IPS-NIHi7 (cell line): ENCODE measurements at regions not wholly inside any gene's neighbourhood (a gene's known extent, or its start where the extent isn't known, plus 50 kb on each side); places are given as distances from the start of the nearest gene placed in this dataset.

Experiments used
- DNase-seq: peaks from one replicate; pipeline ENCODE4 v3.0.0; 2012; ENCODE audit warnings: mixed read lengths; ENCODE audit errors: extremely low spot score

- DNase-seq, result no peak
Measured at GRCh38 chr1:36721261-36721660, 238.5 kb upstream of the CSF3R start.

GRCh38 chr1:36717431-36717830 is 234.7 kb upstream of the CSF3R start:
- DNase-seq, result no peak

GRCh38 chr1:36715797-36716196 is 233.1 kb upstream of the CSF3R start:
- no peak for DNase-seq

GRCh38 chr1:36714301-36714700 is 231.6 kb upstream of the CSF3R start:
- DNase-seq, result no peak

- DNase-seq, result peak; percentile 45
Measured at GRCh38 chr1:36711480-36711879, 228.8 kb upstream of the CSF3R start.

GRCh38 chr1:36710951-36711350 is 228.2 kb upstream of the CSF3R start:
- no peak for DNase-seq

- DNase-seq, result no peak
Measured at GRCh38 chr1:36709869-36710481, 227.3 kb upstream of the CSF3R start.

- DNase-seq, result no peak
Measured at GRCh38 chr1:36708587-36708986, 225.9 kb upstream of the CSF3R start.

- DNase-seq, result no peak
Measured at GRCh38 chr1:36707221-36707620, 224.5 kb upstream of the CSF3R start.

- DNase-seq, result no peak
Measured at GRCh38 chr1:36706416-36706815, 223.7 kb upstream of the CSF3R start.

GRCh38 chr1:36705629-36706028 is 222.9 kb upstream of the CSF3R start:
- DNase-seq, result peak; percentile 41

GRCh38 chr1:36703526-36704208 is 221.0 kb upstream of the CSF3R start:
- peak; percentile 96 for DNase-seq

- DNase-seq, result no peak
Measured at GRCh38 chr1:36702963-36703362, 220.2 kb upstream of the CSF3R start.

GRCh38 chr1:36699113-36699911 is 216.6 kb upstream of the CSF3R start:
- DNase-seq, result no peak

- no peak for DNase-seq
Measured at GRCh38 chr1:36697836-36698605, 215.3 kb upstream of the CSF3R start.

GRCh38 chr1:36696261-36696940 is 213.7 kb upstream of the CSF3R start:
- DNase-seq, result no peak

GRCh38 chr1:36693603-36694002 is 210.9 kb upstream of the CSF3R start:
- DNase-seq, result no peak

GRCh38 chr1:36693161-36693525 is 210.4 kb upstream of the CSF3R start:
- DNase-seq, result no peak

- no peak for DNase-seq
Measured at GRCh38 chr1:36692465-36693160, 209.9 kb upstream of the CSF3R start.

- DNase-seq, result no peak
Measured at GRCh38 chr1:36691374-36691773, 208.7 kb upstream of the CSF3R start.

- DNase-seq, result no peak
Measured at GRCh38 chr1:36689992-36690391, 207.3 kb upstream of the CSF3R start.
